ENCODE measurements at regions not wholly inside any gene's neighbourhood (a gene's known extent, or its start where the extent isn't known, plus 50 kb on each side); places are given as distances from the start of the nearest gene placed in this dataset.

- TF ChIP-seq, protein P1, sequence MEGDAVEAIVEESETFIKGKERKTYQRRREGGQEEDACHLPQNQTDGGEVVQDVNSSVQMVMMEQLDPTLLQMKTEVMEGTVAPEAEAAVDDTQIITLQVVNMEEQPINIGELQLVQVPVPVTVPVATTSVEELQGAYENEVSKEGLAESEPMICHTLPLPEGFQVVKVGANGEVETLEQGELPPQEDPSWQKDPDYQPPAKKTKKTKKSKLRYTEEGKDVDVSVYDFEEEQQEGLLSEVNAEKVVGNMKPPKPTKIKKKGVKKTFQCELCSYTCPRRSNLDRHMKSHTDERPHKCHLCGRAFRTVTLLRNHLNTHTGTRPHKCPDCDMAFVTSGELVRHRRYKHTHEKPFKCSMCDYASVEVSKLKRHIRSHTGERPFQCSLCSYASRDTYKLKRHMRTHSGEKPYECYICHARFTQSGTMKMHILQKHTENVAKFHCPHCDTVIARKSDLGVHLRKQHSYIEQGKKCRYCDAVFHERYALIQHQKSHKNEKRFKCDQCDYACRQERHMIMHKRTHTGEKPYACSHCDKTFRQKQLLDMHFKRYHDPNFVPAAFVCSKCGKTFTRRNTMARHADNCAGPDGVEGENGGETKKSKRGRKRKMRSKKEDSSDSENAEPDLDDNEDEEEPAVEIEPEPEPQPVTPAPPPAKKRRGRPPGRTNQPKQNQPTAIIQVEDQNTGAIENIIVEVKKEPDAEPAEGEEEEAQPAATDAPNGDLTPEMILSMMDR (IDR thresholded peaks at IDR 0.05; ENCODE audit: insufficient read depth, low read depth, low read length) = no peak
- no peak for TF ChIP-seq EZH2 (IDR thresholded peaks at IDR 0.05; ENCODE audit: insufficient read depth, low read length)
Measured at GRCh38 chr13:50352720-50353480, 337.7 kb downstream of the KCNRG start.

Data from astrocyte (in vitro differentiated cells and primary cell).